Stimulated activated CD4-positive, alpha-beta T cell treated with anti-CD3 and anti-CD28 coated beads, Interleukin-1b, Interleukin-23, amount 100 ng/mL, for 24 hours (primary cell): ENCODE measurements at regions not wholly inside any gene's neighbourhood (a gene's known extent, or its start where the extent isn't known, plus 50 kb on each side); places are given as distances from the start of the nearest gene placed in this dataset.

Experiments used
- DNase-seq, 4 experiments: peaks; one replicate each; pipeline ENCODE4 v3.0.0-alpha.2; 2020; ENCODE audit warnings: low read depth in 4 of 4, low spot score in 1 of 4

GRCh38 chr9:86731511-86732063 is 215.7 kb downstream of the GAS1 start:
- DNase-seq, result no peak

- no peak for DNase-seq
Measured at GRCh38 chr9:86730163-86730928, 217.0 kb downstream of the GAS1 start.

DNA sequence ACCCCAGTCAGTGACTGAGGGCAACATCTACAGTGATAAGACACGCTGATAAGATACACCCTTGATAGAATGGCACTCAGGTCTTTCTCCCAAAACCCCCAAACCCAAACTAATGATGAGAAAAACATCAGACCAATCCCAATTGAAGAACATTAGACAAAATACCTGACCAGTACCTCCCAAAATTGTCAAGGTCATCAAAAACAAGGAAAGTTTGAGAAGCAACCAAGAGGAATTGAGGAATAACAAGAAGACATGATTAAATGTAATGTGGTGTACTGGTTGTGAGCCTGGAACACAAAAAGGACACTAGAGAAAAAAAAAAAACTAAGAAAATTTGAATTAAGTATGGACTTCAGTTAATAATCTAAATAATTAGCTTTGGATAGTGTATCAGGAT is 222.8 kb downstream of the GAS1 start:
- DNase-seq, result no peak

- DNase-seq, result no peak
Measured at GRCh38 chr9:86723346-86723745, 224.0 kb downstream of the GAS1 start.

DNA sequence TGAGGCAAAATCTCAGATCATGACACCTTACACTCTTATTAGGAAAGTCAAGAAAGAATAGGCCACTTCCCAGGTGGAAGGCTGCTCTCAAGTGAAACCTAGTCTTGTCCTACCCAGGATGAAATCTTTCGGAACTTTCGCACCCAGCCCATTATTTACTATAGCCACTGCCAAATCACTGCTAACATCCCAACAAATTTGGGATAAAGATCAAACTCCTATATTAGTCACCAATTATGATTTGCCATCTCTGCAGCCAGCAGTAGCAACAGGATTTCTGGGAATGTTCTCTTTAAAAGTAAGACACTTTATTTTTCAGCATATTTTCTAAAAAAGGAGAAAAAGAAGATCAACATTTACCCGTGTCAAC is 224.6 kb downstream of the GAS1 start:
- DNase-seq, result no peak

- DNase-seq, result no peak
Measured at GRCh38 chr9:86721843-86722705, 225.2 kb downstream of the GAS1 start.

- DNase-seq, result no peak
Measured at GRCh38 chr9:86721226-86721781, 226.0 kb downstream of the GAS1 start.

DNA sequence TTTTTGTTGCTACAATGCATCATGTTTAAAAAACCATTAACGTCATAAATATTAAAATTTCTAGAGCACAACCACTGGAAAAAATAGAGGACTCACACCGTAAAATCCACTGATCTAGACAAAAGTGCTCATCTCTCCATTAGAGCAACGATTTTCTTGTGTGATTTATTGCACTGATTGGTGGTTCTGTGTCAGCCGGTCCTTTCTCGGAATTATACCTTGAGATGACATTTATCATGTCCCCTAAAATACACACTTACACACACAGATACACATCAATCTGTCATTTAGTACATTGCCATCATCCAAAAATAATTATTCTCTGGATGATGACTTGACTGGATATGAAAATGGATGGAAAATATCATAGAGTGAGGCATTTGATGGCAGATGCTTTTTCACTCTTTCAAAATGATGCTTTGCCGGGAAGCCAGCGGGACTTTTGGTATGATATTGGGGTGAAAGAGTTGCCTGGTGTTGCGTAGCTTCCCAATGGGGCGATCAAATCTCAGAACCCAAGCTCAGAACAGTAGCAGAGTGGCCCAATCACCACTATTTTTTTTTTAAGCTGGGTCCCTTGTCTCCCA is 226.6 kb downstream of the GAS1 start:
- no peak for DNase-seq

DNA sequence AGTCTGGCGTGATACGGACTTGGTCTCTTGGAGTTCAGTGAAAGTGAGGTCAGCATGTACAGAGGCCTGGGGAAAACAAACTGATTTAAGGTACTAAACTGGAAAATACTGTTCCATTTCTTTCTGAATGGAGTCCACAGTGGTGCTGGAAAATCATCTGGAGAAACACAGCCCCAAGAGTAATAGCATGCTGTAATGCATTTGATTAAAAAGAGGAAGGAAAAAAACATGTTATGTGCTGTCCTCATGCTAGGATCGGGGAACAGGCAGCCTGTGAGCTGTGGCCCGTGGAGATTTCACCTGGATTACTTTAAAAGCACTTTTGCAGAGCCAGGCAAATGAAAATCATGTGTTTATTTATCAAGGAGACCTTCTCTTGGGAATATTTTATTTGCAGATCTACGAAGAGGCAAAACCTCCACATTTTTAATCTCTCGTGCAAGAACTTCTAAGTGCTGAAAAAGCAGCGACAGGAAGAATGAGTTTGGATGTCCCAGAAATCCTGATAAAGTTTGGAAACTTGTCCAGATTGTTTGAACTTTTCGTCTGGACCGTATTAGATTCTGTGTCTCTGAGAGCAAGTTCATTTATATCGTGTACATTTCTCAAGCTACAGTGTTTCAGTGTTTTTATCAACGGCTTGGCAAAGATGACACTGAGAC is 228.8 kb downstream of the GAS1 start:
- DNase-seq, result no peak

DNA sequence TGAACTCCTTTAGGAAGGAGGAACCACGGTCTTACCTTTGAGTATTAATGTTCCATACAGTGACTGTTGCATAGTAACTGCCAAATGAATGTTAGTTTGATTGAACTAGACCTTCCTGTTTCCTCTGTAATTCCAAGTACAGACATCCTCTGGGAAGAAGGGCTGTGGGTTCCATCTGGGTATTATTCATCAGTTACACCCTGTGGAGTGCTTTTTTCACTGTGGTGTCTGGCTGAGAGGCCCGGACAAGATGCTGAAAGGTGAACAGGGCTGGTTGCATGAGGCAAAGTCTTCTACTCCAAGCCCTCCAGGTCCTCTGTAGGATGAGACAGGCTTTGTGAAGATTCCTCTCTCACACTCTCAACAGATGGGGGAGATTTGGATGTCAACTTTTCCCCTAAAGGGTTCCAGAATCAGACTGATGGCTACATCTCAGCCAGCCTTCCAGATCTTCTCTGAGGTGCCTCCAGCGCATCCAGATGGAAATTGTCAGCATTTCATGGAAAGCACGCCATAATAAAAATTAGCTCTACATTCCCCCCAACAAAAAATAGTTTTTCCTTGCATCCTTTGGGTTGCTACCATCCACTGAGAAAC is 230.9 kb downstream of the GAS1 start:
- no peak for DNase-seq

- DNase-seq, result no peak
Measured at GRCh38 chr9:86714999-86715398, 232.3 kb downstream of the GAS1 start.

DNA sequence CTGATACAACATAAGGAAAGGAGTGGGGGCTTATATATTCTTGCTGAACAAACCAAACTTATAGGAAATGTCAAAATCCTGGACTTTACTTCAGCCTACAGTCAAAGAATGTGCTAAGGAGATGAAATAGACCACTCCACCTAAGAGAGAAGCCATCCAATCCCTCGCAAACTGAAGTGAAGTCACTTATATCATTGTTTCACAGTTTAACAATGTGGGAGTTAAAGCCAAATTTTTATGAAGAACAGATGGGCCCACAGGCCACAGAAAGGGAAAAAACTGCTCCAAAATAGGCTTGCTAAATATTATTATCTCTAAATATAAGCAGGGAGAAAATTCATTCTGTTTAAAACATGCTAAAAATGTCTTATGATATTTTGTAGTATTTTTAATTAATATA is 233.3 kb downstream of the GAS1 start:
- DNase-seq, result no peak

- no peak for DNase-seq
Measured at GRCh38 chr9:86713470-86713869, 233.8 kb downstream of the GAS1 start.

- DNase-seq, result no peak
Measured at GRCh38 chr9:86708918-86709835, 238.1 kb downstream of the GAS1 start.

- DNase-seq, result no peak
Measured at GRCh38 chr9:86707932-86708510, 239.3 kb downstream of the GAS1 start.

DNA sequence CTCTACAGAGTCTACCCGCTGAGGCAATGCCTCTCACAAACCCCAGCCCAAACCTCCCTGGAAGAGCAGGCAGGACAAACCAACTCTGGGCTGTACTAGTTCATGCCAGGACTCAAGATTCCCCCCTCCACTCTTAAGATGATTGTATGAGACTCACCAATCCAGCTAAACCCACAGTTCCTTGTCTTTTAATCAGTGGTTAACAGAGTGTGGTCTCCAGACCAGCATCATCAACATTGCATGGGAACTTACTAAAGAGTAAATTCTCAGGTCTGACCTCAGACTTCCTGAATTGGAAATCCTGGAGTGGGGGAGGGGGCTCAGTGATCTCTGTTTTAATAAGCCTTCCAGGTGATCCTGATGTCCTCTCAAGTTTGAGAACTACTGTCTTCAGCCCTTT is 240.9 kb downstream of the GAS1 start:
- no peak for DNase-seq

DNA sequence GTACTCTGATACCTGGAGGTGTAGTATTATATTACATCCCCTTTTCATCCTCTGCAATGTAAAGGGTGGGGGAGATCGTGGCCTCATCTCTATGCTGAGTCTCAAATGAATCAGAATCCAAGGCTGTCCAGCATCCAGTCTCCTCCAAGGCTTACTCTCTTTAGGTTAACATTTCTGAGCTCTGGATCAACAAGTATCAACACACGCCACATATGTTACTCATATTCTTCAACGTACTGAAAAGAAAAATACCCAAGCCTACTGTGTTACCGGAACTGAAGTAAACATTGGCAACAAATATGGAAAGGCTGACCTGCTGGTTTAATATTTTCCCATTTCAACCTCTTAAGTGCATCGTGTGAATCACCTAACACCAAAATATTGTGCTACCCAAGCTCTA is 241.8 kb downstream of the GAS1 start:
- DNase-seq, result no peak

- DNase-seq, result no peak
Measured at GRCh38 chr9:86703346-86703745, 244.0 kb downstream of the GAS1 start.

- DNase-seq, result no peak
Measured at GRCh38 chr9:86700629-86701028, 246.7 kb downstream of the GAS1 start.
